NCI-H2107 (cell line): ENCODE measurements at regions not wholly inside any gene's neighbourhood (a gene's known extent, or its start where the extent isn't known, plus 50 kb on each side); places are given as distances from the start of the nearest gene placed in this dataset.
"Not testable (repeated sequence)": the region's sequence is repeated elsewhere in the genome, so short reads cannot be mapped to it uniquely, and the experiment has no call there.

Experiments
- DNase-seq: peaks from one replicate; lab custom pipeline; 2025; lab: John Stamatoyannopoulos, UW

- no peak for DNase-seq
Measured at GRCh38 chr11:70894566-70895365, 357.6 kb downstream of the SHANK2 start.

- no peak for DNase-seq
Measured at GRCh38 chr11:70895366-70895670, 357.1 kb downstream of the SHANK2 start.

- no peak for DNase-seq
Measured at GRCh38 chr11:70897429-70897828, 354.9 kb downstream of the SHANK2 start.

- DNase-seq = no peak
Measured at GRCh38 chr11:70899616-70900015, 352.8 kb downstream of the SHANK2 start.

GRCh38 chr11:70900540-70900939 lies 351.8 kb downstream of the SHANK2 start:
- no peak for DNase-seq

- DNase-seq = no peak
Measured at GRCh38 chr11:70901951-70902521, 350.3 kb downstream of the SHANK2 start.

- DNase-seq = not testable (repeated sequence)
Measured at GRCh38 chr11:70903229-70903628, 349.1 kb downstream of the SHANK2 start.

- DNase-seq = no peak
Measured at GRCh38 chr11:70906101-70906500, 346.3 kb downstream of the SHANK2 start.

GRCh38 chr11:70908223-70908622 lies 344.2 kb downstream of the SHANK2 start:
- DNase-seq = no peak

GRCh38 chr11:70910835-70911234 lies 341.5 kb downstream of the SHANK2 start:
- DNase-seq = no peak

GRCh38 chr11:70912226-70912840 lies 340.0 kb downstream of the SHANK2 start:
- DNase-seq = no peak

- peak; percentile 98 for DNase-seq
Measured at GRCh38 chr11:70913715-70914231, 338.6 kb downstream of the SHANK2 start.

- DNase-seq = no peak
Measured at GRCh38 chr11:70914496-70914895, 337.9 kb downstream of the SHANK2 start.

- DNase-seq = no peak
Measured at GRCh38 chr11:70915158-70915985, 337.0 kb downstream of the SHANK2 start.

- DNase-seq = no peak
Measured at GRCh38 chr11:70916351-70916750, 336.0 kb downstream of the SHANK2 start.

GRCh38 chr11:70918242-70918641 lies 334.1 kb downstream of the SHANK2 start:
- no peak for DNase-seq

- DNase-seq = no peak
Measured at GRCh38 chr11:70921804-70922203, 330.6 kb downstream of the SHANK2 start.

GRCh38 chr11:70924108-70924507 lies 328.3 kb downstream of the SHANK2 start:
- no peak for DNase-seq

- DNase-seq = no peak
Measured at GRCh38 chr11:70925238-70925637, 327.1 kb downstream of the SHANK2 start.

- DNase-seq = no peak
Measured at GRCh38 chr11:70926543-70927201, 325.7 kb downstream of the SHANK2 start.

- no peak for DNase-seq
Measured at GRCh38 chr11:70928854-70929598, 323.4 kb downstream of the SHANK2 start.
